HG03159 (cell line): ENCODE measurements at regions not wholly inside any gene's neighbourhood (a gene's known extent, or its start where the extent isn't known, plus 50 kb on each side); places are given as distances from the start of the nearest gene placed in this dataset.

ENCODE experiments used
- ATAC-seq: cut with Tn5 transposase; IDR thresholded peaks from one replicate; pipeline ENCODE4 v1.9.1; 2021; ENCODE audit warnings: mild to moderate bottlenecking, moderate library complexity; ENCODE audit not compliant: unreplicated experiment

DNA sequence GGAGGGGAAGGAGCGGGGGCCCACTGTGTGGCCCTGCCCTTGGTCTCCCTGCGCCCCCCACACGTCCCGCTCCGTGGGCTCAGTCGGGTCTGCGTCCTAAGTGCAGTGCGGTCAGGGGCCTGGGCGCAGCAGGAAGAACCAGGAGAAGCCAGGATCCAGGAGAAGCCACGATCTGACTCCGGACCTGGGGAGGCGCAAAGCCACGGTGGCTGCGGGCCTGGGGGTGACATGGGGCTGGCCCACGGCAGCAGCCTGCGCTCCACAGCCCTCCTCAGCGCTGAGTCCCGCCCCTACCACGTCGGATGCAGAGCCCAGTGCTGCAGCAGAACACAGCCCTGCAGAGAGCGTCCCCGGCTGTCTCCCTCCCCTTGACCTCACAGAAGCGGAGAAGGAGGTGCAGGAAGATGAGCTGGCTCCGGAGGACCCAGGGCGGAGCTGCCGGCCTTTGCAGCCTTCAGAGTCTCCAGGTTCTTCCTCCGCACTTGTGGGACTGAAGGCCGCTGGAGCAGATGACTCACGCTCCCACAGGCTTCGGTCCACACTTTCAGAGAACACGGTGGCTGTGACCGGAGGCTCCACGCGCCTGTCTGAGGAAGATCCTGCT lies 589.2 kb upstream of the SALL3 start:
- ATAC-seq = no peak

GRCh38 chr18:78390952-78391348 lies 588.7 kb upstream of the SALL3 start:
- no peak for ATAC-seq

- ATAC-seq = no peak
These were observed 586.3 kb upstream of the SALL3 start for GRCh38 chr18:78393086-78393862.

DNA sequence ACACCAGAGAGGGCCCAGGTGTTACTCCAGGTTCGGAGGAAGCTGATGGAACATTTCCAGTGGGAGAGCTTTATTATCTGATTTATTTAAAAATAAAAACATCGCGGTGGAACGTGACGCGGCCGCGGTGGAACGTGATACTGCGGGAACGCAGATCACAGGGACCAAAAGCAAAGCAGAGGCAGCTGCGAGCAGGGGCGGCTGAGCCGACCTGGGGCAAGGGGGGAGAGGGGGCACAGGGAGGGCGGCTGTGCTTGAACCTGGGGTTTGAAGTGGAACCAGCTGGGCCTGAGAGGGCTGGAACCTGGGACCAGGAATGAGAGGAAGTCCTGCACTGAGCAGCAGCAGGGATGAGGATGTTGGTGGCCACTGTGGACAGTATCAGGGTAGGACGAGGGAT lies 583.5 kb upstream of the SALL3 start:
- no peak for ATAC-seq

DNA sequence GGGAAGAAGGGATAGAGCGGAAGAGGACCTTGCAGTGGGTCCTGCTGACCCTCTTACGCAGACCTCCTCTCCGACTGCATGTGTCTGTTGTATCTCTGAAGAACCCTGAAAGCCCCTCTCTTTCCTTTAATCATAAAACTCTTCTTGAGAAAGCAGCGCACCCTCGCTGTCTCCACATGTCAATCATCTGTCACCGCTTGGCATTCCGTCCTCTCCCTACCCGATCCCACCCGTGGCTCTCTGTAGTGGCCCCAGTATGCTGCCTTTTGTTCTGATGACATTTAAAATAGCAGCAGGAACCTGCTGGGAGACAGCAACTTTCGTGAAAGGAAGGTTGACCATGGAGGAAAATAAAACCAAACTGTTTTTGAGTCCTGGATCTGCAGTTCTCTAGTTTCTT lies 582.9 kb upstream of the SALL3 start:
- no peak for ATAC-seq

GRCh38 chr18:78399992-78400503 lies 579.6 kb upstream of the SALL3 start:
- no peak for ATAC-seq

- no peak for ATAC-seq
These were observed 577.2 kb upstream of the SALL3 start for GRCh38 chr18:78402440-78402839.

- ATAC-seq = no peak
These were observed 576.7 kb upstream of the SALL3 start for GRCh38 chr18:78402966-78403365.

GRCh38 chr18:78403371-78403770 lies 576.2 kb upstream of the SALL3 start:
- ATAC-seq = no peak

GRCh38 chr18:78405763-78406162 lies 573.9 kb upstream of the SALL3 start:
- no peak for ATAC-seq

GRCh38 chr18:78406743-78407465 lies 572.7 kb upstream of the SALL3 start:
- ATAC-seq = no peak

GRCh38 chr18:78407466-78407844 lies 572.2 kb upstream of the SALL3 start:
- no peak for ATAC-seq

DNA sequence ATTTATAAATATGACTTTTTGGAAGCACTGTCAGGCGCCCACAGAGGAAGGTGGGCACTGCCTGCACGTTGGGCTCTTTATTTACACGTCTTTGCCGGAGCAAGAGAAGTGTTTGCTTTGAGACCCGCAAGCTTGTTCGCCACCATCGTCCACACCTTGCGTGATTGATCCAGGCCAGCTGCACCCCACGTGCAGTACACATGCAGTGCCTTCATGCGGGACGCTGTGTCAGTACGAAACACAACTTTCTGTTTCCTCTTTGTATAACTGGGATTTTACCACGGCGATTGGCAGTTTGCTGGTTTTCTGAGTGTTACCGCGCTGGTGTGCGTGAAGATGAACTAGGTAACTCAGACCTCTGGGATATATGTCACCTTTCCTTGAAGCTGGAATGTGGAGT lies 571.0 kb upstream of the SALL3 start:
- no peak for ATAC-seq

GRCh38 chr18:78410094-78410786 lies 569.4 kb upstream of the SALL3 start:
- ATAC-seq = no peak

- ATAC-seq = no peak
These were observed 568.1 kb upstream of the SALL3 start for GRCh38 chr18:78411539-78411938.

DNA sequence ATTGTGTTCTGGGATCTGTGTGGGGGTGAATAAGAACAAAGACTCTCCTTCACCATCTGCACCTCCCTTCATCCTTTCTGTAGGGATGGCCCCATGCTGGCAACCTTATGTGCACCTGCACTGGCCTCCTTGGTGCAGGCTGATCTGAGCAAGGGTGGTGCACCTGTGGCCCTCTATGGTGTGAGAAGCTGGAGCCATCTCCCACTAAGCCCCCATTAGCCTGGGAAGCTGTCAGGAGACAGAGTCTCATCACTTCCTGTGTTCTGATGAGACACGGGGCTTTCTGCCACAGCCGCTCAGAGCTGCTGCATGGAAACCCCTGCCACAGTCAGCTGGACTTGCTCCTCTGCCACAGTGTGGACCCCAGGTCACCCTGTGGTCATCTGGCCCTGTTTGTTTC lies 565.3 kb upstream of the SALL3 start:
- ATAC-seq = no peak

DNA sequence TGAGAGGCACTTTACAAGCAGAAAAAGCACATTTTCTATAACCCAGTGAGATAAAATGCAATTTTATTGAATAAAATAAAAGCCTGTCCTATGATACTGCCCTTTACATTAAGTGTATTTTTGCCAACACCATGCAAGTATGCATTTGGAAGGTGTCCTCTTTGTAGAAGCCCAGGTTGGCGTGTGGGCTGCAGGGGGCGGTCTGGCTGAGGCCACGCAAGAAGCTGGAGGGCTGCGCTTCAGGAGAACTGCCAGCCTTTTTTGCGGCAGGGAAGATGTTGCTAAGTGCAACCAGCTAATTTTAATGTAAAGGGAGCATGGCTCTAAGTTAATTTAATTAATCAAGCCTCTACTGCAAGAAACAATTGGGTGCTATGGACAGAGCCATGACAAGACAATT lies 562.8 kb upstream of the SALL3 start:
- no peak for ATAC-seq

DNA sequence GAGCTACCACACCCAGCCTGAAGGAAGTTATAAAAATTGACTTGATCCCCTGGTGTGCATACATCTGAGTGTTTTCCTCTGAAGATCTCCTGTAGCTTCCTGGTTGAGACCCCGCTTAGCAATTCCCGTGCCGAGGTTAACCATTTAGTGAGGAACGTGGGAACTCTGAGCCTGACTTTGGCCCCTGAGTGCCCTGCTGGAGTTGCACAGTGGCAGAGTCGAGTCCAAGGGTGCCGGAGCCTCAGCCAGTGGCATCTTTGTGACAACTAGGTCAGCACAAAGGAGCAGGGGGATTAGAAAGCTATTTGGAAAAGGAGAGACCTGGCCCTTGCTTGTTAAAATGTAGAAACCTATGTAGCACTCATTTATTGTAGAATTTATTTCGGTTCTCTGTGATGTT lies 561.2 kb upstream of the SALL3 start:
- no peak for ATAC-seq

DNA sequence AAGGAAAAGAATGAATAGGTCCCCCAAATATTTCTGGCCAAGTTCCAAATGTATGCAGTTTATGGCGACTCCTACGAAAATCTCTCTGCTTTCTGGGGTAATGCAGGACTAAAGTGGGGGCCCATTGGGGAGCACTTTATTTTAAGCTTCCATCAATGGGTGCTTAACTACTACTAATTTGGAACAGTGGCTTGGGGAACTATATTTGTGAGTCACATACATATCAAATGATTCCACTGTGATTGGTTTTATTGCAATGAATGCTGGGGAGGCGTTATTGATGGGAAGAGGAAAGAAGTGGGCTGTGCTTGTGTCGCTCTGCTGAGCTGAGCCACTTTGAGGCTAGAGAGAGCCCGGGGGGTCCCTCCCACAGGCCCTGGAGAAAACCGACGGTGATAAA lies 560.4 kb upstream of the SALL3 start:
- no peak for ATAC-seq

- no peak for ATAC-seq
These were observed 559.5 kb upstream of the SALL3 start for GRCh38 chr18:78420116-78420515.

DNA sequence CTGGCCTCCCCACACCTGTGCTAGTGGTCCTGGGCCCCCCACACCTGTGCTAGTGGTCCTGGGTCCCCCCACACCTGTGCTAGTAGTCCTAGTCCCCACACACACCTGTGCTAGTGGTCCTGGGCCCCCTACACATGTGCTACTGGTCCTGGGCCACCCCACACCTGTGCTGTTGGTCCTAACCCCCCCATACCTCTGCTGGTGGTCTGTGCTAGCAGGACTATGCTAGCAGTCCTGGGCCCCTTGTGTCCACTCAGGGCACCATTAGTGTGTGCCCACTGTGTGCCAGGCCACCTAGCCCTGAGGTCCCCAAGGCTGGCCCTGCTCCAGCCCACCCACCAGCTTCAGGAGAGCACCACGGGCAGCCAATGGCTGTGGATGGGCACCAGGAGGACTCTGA lies 558.2 kb upstream of the SALL3 start:
- ATAC-seq = no peak
